Left lobe of liver (tissue), 2 donors: ENCODE measurements at regions not wholly inside any gene's neighbourhood (a gene's known extent, or its start where the extent isn't known, plus 50 kb on each side); places are given as distances from the start of the nearest gene placed in this dataset.
"Not testable (repeated sequence)": the region's sequence is repeated elsewhere in the genome, so short reads cannot be mapped to it uniquely, and the experiment has no call there.

Source experiments
- ATAC-seq: fragments of 200-7000 bp; cut with Tn5 transposase; one replicate; pipeline ENCODE4 v1.9.1; 2020; ENCODE audit warnings: mild to moderate bottlenecking, moderate library complexity
- DNase-seq: peaks from one replicate; pipeline ENCODE4 v3.0.0-alpha.2; 2020; ENCODE audit warnings: low spot score
- donor health status: DM: no; HTN: no; CAD: no; lungs with moderate emphysema.
- donor health status: DM: no; HTN: yes; CAD: no.

DNA sequence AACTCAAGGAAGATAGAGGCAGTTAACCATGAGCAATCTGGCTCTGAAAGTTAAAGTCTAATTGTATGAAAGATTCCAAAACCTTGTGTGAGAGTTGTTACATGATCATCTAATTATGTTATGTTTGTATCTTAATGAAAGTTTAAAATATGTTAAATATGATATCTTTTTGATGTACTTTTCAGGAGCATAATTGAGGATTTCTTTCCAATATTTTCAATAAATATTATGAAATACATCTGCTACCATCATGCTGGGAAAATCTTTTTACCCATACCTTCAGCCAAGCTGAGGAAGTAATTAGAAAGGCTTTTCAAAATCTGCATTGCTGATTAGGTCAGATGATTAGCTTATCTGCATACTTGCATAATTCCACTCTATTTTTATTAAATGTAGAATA lies 318.4 kb downstream of the KLF12 start:
- DNase-seq, result no peak
- ATAC-seq, result no peak

DNA sequence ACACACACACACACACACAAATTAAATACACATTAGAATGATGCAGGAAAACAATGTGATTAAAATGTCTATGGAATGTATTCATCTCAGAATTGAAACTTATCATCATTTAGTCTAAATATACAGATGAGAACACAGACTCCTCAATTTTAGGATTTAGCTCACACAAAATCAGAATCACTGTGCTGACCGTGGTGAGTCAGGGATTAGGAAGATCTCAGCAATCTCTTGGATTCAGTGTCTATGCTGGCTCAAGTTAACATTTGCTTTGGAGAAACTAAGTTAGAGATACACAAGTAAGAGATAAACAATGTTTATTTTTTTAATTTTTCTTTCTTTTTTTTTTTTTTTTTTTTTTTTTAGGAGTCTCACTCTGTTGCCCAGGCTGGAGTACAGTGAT lies 323.6 kb downstream of the KLF12 start:
- DNase-seq, result no peak

GRCh38 chr13:73809561-73809960 lies 324.6 kb downstream of the KLF12 start:
- ATAC-seq, result no peak
- no peak for DNase-seq

More for the DNA sequence above, 323.6 kb downstream of the KLF12 start:
- no peak for ATAC-seq

DNA sequence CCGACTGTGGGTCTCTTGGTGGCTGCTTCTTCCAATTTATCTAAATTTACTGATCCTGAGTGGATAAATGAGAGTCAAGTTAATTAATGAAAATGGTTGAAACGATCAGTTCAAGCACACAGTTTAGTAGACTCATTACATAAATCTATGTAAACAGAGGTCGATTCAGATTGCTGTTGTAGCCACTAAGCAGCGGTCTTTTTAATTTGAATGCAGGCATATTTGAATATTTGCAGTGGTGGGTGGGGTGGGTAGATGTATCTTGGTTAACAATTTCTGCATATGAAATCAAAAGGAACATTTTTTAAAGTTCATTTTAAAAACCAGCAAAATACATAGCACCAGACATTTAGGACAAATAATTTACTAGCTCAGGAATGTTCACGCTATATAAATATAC lies 325.9 kb downstream of the KLF12 start:
- ATAC-seq (no peak), DNase-seq (no peak)

- not testable (repeated sequence) for DNase-seq, ATAC-seq
Observed at GRCh38 chr13:73805326-73805958, 328.8 kb downstream of the KLF12 start.

DNA sequence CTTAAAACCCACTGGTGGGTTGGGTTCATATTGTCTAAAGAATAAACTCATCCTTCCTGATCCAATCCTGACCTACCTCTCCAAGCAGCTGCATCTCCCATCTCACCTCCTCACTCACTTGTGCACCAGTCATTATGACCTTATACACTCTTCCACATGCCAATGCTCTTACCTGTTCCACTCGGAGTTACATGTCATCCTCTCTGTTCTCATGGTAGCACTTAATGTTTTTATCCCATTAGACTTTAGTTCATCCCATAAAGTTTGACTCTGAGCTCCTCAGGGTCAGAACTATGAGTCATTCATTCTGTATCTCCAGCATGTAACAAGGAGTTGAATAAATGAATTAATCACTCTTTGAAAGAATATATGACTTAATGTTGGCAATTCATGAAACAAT lies 330.2 kb downstream of the KLF12 start:
- no peak for ATAC-seq
- no peak for DNase-seq

GRCh38 chr13:73800011-73800410 lies 334.2 kb downstream of the KLF12 start:
- no peak for ATAC-seq
- DNase-seq, result no peak

GRCh38 chr13:73794755-73795154 lies 339.4 kb downstream of the KLF12 start:
- ATAC-seq (no peak), DNase-seq (no peak)

- no peak for DNase-seq
- ATAC-seq, result no peak
Observed at GRCh38 chr13:73793361-73793760, 340.8 kb downstream of the KLF12 start.

- ATAC-seq (no peak), DNase-seq (no peak)
Observed at GRCh38 chr13:73792796-73793195, 341.4 kb downstream of the KLF12 start.

DNA sequence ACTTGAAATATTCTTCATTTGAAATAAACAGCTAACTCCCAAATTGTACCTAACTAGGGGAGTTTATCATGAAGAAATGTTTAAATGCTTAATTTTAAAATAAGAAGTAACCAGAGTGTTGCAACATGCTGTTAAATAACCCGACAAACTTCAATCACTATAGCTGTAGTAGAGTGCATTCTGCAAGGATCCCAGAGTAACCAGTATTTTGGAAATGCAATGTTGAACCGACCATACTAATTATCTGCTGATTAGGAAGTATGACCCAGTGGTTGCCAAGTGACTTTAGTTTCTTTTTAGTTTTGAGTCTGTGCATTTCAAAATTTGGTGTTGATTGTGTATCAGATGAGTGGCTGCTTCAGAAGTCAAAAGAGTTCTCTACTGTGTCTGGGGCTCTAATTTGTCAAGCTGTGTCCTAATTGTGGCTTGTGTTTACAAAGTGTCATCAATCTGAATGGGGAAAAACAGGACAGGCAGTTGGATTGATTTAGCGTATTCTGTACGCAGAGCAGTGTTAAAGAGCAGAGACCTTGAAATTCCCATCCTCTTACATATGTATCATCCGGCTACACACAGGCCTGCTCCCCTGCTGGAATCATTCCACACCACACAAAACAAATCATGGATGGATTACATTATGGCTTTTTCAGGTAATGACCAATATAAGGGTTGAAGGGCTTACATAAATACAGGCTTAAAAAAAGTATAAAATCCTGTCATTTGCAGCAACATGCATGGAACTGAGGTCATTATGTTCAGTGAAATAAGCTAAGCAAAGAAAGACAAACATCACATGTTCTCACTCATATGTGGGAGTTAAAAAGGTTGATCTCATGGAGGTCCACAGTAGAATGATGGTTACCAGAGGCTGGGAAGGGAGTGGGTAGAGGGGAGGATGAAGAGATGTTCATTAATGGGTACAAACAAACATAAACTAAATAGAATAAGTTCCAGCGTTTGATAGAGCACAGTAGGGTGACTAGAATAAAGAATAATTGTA lies 351.5 kb downstream of the KLF12 start:
- DNase-seq, result no peak
- ATAC-seq, result no peak

- ATAC-seq, result no peak
- DNase-seq, result no peak
Observed at GRCh38 chr13:73781384-73781783, 352.8 kb downstream of the KLF12 start.

DNA sequence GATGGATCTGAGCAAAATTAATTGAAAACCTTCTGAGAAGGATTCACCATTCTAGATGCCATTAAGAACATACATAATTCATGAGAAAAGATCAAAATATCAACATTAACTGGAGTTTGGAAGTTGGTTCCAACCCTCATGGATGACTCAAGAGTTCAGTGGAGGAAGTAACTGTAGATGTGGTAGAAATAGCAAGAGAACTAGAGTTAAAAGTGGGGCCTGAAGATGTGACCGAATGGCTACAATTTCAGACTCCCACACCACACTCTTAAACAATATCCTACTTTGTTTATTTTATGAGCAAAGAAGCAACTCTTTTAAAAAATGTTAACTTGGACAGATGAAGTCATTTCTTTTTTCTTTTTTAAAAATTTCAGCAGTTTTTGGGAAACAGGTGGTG lies 354.3 kb downstream of the KLF12 start:
- ATAC-seq (no peak), DNase-seq (no peak)

- peak; percentile 73 for ATAC-seq
- no peak for DNase-seq
Observed at GRCh38 chr13:73778242-73778864, 355.9 kb downstream of the KLF12 start.

- no peak for DNase-seq
- no peak for ATAC-seq
Observed at GRCh38 chr13:73777134-73777533, 357.1 kb downstream of the KLF12 start.

DNA sequence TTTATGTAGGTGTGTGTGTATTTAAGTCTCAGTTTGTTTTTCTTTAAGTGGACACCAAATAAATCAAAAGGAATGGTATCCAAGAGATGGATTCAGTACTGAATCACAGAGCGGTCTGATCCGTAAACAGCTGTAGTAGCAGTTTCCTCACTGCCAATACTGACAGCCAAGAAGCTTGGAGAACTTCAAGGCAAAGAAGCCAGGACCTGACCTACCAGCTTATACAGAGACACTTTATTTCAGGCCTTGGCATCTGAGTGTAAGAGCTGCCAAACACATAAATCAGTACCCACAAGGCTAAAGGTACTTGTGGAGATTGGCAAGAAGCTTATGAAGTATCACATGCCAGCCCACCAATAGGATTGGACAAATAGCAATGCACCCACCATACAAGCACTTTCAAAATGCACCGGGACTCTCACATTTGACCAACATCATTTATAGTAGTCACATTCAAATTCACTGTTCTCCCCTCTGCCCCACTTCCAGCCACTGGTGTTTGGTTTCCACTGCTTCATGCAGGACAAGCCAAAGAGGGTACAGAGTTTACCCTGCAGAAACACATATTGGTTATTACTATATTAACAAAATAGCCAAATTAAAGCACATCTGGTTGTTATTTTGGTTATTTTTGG lies 357.9 kb downstream of the KLF12 start:
- ATAC-seq (no peak), DNase-seq (no peak)

- ATAC-seq (no peak), DNase-seq (no peak)
Observed at GRCh38 chr13:73773168-73773549, 361.0 kb downstream of the KLF12 start.

GRCh38 chr13:73772449-73773167 lies 361.6 kb downstream of the KLF12 start:
- ATAC-seq, result no peak

DNA sequence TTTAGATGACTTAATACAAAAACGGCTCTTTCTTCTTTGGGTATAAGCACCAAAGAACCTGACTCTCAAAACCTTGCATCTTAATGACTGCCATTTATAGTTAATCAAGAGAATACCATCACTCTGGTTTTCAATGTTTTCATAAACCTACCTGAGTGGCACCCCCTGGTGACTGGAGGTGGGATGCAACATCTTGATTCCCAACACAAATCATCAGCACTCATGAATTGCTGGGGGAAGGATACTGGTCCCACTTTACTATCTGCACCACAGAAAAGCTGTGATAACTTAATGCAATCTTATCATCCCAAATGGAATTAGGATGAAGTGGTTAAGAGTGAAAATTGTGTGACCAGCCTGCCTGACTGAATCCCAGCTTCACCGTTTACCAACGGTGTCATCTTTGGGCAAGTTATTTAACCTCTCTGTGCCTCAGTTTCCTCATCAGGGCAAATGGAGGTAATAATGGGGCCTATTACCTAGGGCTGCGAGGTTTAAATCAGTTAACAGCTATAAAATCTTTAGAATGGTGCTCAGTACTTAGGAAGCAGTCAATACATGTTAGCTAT lies 366.4 kb downstream of the KLF12 start:
- ATAC-seq, result peak; percentile 31
- DNase-seq, result no peak

More at GRCh38 chr13:73772449-73773167, 361.6 kb downstream of the KLF12 start:
- no peak for DNase-seq

DNA sequence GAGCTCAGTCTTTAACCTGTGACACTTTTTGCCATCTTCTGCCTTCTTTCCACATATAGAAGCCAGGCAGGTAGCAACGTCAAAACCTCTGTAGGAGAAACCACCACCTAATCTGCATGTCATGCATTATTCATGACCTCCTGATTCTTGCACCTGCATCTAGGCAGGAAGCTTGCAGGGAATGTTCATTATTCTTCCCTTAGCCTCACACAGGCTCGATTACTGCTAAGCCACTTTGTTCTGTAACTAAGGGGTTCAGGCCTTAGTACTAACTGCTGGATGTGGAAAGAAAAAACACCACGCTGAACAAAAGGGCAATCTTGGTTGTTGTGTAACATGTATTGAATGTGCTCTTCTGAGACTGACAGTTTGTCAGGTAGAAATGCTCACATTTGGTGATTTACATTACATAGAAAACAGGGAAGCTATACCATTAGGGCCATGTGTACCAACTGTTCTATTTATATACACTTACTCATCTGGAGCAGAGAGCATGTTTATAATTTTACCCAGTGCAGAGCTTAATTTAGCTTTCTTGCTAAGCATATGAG lies 366.9 kb downstream of the KLF12 start:
- ATAC-seq (peak; percentile 79), DNase-seq (no peak)
